ENCODE measurements at regions not wholly inside any gene's neighbourhood (a gene's known extent, or its start where the extent isn't known, plus 50 kb on each side); places are given as distances from the start of the nearest gene placed in this dataset.

DNA sequence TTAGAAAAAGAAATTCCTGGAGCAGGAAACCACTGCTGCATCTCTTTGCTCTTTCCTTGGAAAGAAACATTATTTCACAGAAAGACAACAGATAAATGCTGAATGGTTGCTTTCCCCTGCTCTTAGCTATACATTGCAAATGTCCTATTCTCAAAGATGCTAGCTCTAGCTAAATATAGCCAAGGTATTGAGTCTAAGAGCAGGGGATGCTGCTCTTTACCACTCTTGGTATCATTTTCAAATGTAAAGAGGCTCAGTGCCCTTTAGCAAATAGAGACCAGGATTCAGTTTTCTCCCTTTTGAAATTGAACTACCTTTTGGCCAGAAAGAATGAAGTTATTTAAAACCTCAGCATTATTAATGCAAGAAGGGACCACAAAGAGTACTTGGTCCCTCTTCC is 104.0 kb upstream of the FUT8 start:
- intact Hi-C loops (cut with micrococcal nuclease), result no loop called here
- no peak for ATAC-seq (ENCODE audit: low read depth)

More for the DNA sequence above, 104.0 kb upstream of the FUT8 start:
- no peak overlapping the region for H4K5ac ChIP-seq (ENCODE audit: low read depth, low read length)
- H3K9me1 ChIP-seq (ENCODE audit: insufficient read depth, low read length), result no peaks in the 10 kb centered on the region
- no peak overlapping the region for H3K4ac ChIP-seq (ENCODE audit: low read depth, low read length)
- H3K36me3 ChIP-seq (ENCODE audit: control insufficient read depth, insufficient read depth, low read length), result no peaks in the 10 kb centered on the region
- no peaks in the 10 kb centered on the region for H3K9me3 ChIP-seq (ENCODE audit: control insufficient read depth, insufficient read depth, low read length)
- DNase-seq, result no peak
- no peak overlapping the region for H4K91ac ChIP-seq (ENCODE audit: insufficient read depth, low read depth, low read length)
- POLR2A ChIA-PET (ENCODE audit: unreplicated experiment), result no interaction called here
- no peak overlapping the region for H3K27ac ChIP-seq (ENCODE audit: insufficient read depth, low read length)
- no TSS peak for BruUV-seq (replicated peaks)
- H3K18ac ChIP-seq (ENCODE audit: low read depth, low read length), result no peak overlapping the region
- no peak overlapping the region for H4K8ac ChIP-seq (ENCODE audit: low read depth in 2 of 2, low read length in 2 of 2)
- H3K56ac ChIP-seq (ENCODE audit: extremely low read depth, insufficient read depth, low read length), result no peak overlapping the region
- dilution Hi-C loops (cut with HindIII; ENCODE audit: low sequenced_read_pairs, unreplicated experiment) (no loop called here), in situ Hi-C loops (cut with MboI; ENCODE audit: low sequenced_read_pairs) (no loop called here)
- H2BK120ac ChIP-seq (ENCODE audit: low read depth, low read length), result no peak overlapping the region
- H3K14ac ChIP-seq (replicated peaks; ENCODE audit: low read depth, low read length), result no peak overlapping the region
- peaks cover under 1% of the 10 kb centered on the region; the same call in 1 of the 2 replicates for H3K4me1 ChIP-seq (ENCODE audit: control insufficient read depth, insufficient read depth, low read length)
- CTCF ChIA-PET, result interaction anchor here (0.6 kb wide), 1 partner anchor 1849 kb away, joined by 5 read pairs; no protein-coding TSS in a partner anchor
- H2BK5ac ChIP-seq (ENCODE audit: low read depth, low read length, poor library complexity, severe bottlenecking), result no peak overlapping the region
- no peak overlapping the region for H3K23ac ChIP-seq (ENCODE audit: low read depth, low read length)
- TF ChIP-seq ELK1 (IDR thresholded peaks at IDR 0.05; ENCODE audit: borderline replicate concordance, low read depth, low read length), result no peak
- TF ChIP-seq POLR2A (IDR thresholded peaks at IDR 0.05; ENCODE audit: low read depth, low read length), result no peak
- TF ChIP-seq USF2 (IDR thresholded peaks at IDR 0.05; ENCODE audit: low read depth, low read length), result no peak
- TF ChIP-seq RCOR1 (IDR thresholded peaks at IDR 0.05; ENCODE audit: insufficient replicate concordance, low read length), result no peak
- no peak for TF ChIP-seq CTCF (conservative IDR thresholded peaks at IDR 0.05; ENCODE audit: low read depth, low read length)
- no peak for TF ChIP-seq SMC3 (IDR thresholded peaks at IDR 0.05; ENCODE audit: low read depth, low read length)
- no peak for TF ChIP-seq MAZ (IDR thresholded peaks at IDR 0.05; ENCODE audit: borderline replicate concordance, low read depth, low read length)
- no peak for TF ChIP-seq NFE2L2 (IDR thresholded peaks at IDR 0.05; ENCODE audit: low read depth, low read length)
- no peak for TF ChIP-seq FOS (IDR thresholded peaks at IDR 0.05; ENCODE audit: low read depth, low read length)
- TF ChIP-seq MAFK (IDR thresholded peaks at IDR 0.05; ENCODE audit: low read depth, low read length), result no peak
- no peak for TF ChIP-seq RAD21 (IDR thresholded peaks at IDR 0.05; ENCODE audit: low read length)
- no peak for TF ChIP-seq CHD1 (IDR thresholded peaks at IDR 0.05; ENCODE audit: low read depth, low read length)
- no peak for TF ChIP-seq BHLHE40 (IDR thresholded peaks at IDR 0.05; ENCODE audit: low read depth, low read length)
- TF ChIP-seq MXI1 (IDR thresholded peaks at IDR 0.05; ENCODE audit: borderline replicate concordance, low read depth, low read length), result no peak
- no peak for TF ChIP-seq RFX5 (IDR thresholded peaks at IDR 0.05; ENCODE audit: low read depth, low read length)
- no peak for TF ChIP-seq CEBPB (IDR thresholded peaks at IDR 0.05; ENCODE audit: low read depth, low read length)
- H3K9ac ChIP-seq (ENCODE audit: low read depth, low read length), result no peak overlapping the region
- H2AK5ac ChIP-seq (ENCODE audit: low read depth, low read length), result no peak overlapping the region
- H3K4me2 ChIP-seq (ENCODE audit: low read depth, low read length), result no peak overlapping the region
- no peak overlapping the region for H3K4me3 ChIP-seq (ENCODE audit: insufficient read depth, low read depth, low read length)
- H3K79me1 ChIP-seq (ENCODE audit: low read depth in 1 of 2, low read length in 2 of 2), result no peaks in the 10 kb centered on the region
- H2AFZ ChIP-seq (replicated peaks; ENCODE audit: low read length, poor library complexity), result no peak overlapping the region
- no peak overlapping the region for H2AK9ac ChIP-seq (replicated peaks; ENCODE audit: low read depth, low read length, poor library complexity)
- no peaks in the 10 kb centered on the region for H4K20me1 ChIP-seq (ENCODE audit: insufficient read depth, low read length)
- H2BK15ac ChIP-seq (ENCODE audit: low read depth, low read length), result no peak overlapping the region
- H2BK20ac ChIP-seq (ENCODE audit: low read depth, low read length), result no peak overlapping the region
- H3K27me3 ChIP-seq (ENCODE audit: control insufficient read depth, insufficient read depth, low read length), result no peaks in the 10 kb centered on the region

Data from IMR-90 (cell line).